Inflammatory macrophage treated with lipopolysaccharide for 1 hour (primary cell): ENCODE measurements at regions not wholly inside any gene's neighbourhood (a gene's known extent, or its start where the extent isn't known, plus 50 kb on each side); places are given as distances from the start of the nearest gene placed in this dataset.
A peak's percentile ranks its signal among the peaks of the same experiment; 100 is the strongest.
"Not testable (repeated sequence)": the region's sequence is repeated elsewhere in the genome, so short reads cannot be mapped to it uniquely, and the experiment has no call there.

ENCODE experiments used
- DNase-seq, 2 donors: peaks; one replicate each; pipeline ENCODE4 v3.0.0-alpha.2; 2020 to 2022

- DNase-seq, result no peak
Observed at GRCh38 chr2:190005513-190005912, 57.0 kb downstream of the MSTN start.

GRCh38 chr2:189999661-190000060 lies 62.9 kb downstream of the MSTN start:
- no peak for DNase-seq

DNA sequence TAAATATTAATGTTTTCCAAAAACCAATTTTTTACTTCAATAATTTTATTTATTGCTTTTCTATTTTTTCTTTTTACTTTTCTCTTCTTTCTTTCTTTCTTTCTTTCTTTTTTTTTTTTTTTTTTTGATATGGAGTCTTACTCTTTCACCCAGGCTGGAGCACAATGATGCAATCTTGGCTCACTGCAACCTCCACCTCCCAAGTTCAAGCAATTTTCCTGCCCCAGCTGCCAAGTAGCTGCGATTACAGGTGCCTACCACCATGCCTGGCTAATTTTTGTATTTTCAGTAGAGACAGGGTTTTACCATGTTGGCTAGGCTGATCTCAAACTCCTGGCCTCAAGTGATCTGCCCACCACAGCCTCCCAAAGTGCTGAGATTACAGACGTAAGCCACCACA lies 63.9 kb downstream of the MSTN start:
- DNase-seq, result not testable (repeated sequence)

DNA sequence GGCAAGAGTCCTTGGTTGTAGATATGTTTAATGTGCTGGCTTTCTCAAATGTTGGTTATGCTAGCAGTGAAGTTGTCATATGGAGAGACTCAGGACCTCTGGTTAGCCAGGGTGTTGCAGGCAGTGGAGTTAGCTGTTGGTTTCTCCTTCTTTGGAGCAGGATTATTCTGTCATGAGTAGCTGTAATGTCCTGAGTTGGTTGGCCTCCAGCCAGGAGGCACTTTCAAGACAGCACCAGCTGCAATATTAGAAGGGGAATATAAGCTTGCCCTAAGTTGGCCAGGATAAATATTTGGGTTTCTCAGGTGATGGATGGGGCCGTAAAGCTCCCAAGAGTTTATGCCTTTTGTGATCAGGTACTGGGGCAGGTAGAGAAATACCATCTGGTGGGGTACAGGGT lies 65.5 kb downstream of the MSTN start:
- DNase-seq, result no peak

- DNase-seq, result no peak
Observed at GRCh38 chr2:189995679-189996078, 66.8 kb downstream of the MSTN start.

DNA sequence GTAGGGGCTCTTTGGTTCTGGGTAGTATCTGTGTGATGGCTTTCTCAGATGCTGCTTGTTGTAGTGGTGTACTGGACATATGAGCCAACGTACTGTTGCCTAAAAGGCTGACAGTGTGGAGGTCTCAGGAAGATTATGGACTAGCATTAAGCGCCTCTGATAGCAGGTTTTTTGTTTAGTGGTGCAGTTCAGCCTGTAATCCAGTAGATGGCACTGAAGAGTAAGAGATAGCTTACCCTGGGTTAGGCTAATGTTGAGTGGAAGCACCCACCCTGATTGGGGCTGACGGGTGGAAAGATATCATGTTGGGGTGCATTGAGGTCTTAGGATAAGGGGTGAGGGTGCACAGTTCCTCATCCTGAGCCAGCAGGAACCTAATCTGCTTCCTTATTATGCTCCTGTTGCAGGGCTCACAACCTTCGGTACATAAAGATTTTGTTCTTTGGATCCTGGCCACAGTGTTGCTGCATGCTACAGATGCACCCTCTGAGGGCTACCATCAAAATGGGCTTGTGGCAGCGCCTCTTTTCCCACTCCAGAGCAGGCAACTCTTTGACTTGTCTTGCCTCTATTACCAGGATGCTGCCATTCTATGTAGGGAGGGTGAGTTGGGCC lies 79.6 kb downstream of the MSTN start:
- DNase-seq, result peak in 1 of 2 donors; percentile 20

GRCh38 chr2:189982087-189982486 lies 80.4 kb downstream of the MSTN start:
- no peak for DNase-seq

- not testable (repeated sequence) for DNase-seq
Observed at GRCh38 chr2:189976488-189976887, 86.0 kb downstream of the MSTN start.

- DNase-seq, result no peak
Observed at GRCh38 chr2:189960346-189960745, 102.2 kb downstream of the MSTN start.

DNA sequence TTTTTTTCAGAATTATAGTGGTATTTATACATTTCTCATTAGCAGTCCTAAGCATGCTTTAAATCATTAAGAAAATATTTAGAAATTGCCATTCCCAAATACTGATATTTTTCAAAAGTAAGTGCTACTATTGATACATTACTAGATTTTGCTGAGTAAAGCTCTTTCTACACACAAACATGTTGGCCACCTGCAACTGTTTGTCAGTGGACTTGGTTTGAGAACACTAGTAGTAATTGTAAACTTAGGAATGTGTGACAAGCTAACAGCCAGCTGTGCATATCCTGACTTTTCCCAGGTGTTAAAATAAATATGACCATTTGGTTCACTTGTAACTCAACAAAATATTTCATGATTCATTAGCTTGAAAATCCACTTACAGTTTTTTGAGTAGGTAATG lies 103.1 kb downstream of the MSTN start:
- DNase-seq, result no peak

GRCh38 chr2:189954989-189955388 lies 107.5 kb downstream of the MSTN start:
- DNase-seq, result no peak

- no peak for DNase-seq
Observed at GRCh38 chr2:189952536-189953109, 109.9 kb downstream of the MSTN start.

GRCh38 chr2:189951791-189952535 lies 110.6 kb downstream of the MSTN start:
- DNase-seq, result no peak

GRCh38 chr2:189943009-189943408 lies 119.5 kb downstream of the MSTN start:
- no peak for DNase-seq

GRCh38 chr2:189940913-189941312 lies 121.6 kb downstream of the MSTN start:
- no peak for DNase-seq

DNA sequence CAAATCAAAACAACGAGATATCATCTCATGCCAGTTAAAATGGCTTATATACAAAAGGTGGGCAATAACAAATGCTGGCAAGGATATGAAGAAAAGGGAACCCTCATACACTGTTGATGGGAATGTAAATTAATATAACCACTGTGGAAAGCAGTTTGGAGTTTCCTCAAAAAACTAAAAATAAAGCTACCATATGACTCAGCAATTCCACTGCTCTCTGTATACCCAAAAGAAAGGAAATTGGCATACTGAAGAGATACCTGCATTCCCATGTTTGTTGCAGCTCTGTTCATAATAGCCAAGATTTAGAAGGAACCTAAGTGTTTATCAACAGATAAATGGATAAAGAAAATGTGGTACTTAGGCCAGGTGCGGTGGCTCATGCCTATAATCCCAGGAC lies 124.8 kb downstream of the MSTN start:
- DNase-seq, result no peak

DNA sequence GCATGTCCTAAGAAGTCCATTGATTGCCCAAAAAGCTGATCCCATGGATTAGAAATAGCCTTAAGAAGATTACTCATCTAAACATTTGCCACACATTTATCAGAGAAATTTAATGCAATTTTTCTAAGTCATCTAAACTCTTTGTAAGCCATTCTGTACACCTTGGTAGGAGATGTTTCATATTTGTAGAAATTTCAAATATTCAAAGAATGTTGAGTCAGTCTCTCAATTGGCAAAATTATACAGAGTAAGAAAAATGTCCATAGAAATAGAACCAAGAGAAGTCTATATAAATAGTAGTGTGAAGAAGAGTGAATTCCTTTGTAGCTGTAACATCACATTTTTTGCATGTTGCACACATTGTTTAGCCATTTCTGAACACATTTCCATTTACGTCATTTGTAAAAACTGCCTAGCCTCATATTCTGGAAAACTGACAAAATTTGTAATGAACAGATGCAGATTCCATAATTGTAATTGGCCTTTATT lies 128.6 kb downstream of the MSTN start:
- DNase-seq, result no peak

DNA sequence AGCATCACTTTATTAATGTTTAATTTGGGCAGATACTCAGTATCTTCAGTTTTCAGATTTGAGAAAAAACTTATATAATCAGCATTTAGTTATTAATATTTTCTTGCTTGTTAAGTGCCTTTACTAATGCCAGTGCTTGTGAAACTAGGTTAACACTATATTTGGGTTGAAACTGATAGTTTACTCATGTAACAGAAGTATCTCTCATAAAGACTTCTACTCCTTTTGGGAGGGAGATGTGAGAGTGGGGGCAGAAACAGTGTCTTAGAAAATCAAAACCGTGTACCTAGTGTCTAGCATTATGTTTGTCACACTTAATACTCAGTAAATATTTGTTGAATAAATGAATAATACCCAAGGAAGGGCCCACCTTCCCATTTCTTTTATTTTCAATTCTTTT lies 129.5 kb downstream of the MSTN start:
- no peak for DNase-seq

GRCh38 chr2:189927823-189928222 lies 134.7 kb downstream of the MSTN start:
- no peak for DNase-seq
